Subcutaneous abdominal adipose tissue (tissue), 5 donors: ENCODE measurements at regions not wholly inside any gene's neighbourhood (a gene's known extent, or its start where the extent isn't known, plus 50 kb on each side); places are given as distances from the start of the nearest gene placed in this dataset.

Experiments used
- H3K27ac ChIP-seq: one replicate; pipeline ENCODE4 v1.7.0; 2013; ENCODE audit warnings: low read depth, mild to moderate bottlenecking, inconsistent platforms, low read length, moderate library complexity
- H3K27me3 ChIP-seq, 5 donors: one replicate each; pipeline ENCODE4 v1.7.0; 2013; ENCODE audit warnings: low read length in 5 of 5, inconsistent platforms in 1 of 5; ENCODE audit not compliant: control insufficient read depth in 5 of 5, insufficient read depth in 4 of 5
- H3K36me3 ChIP-seq, 5 donors: one replicate each; pipeline ENCODE4 v1.7.0; 2013; ENCODE audit warnings: low read length in 5 of 5; ENCODE audit not compliant: control insufficient read depth in 5 of 5, insufficient read depth in 5 of 5
- H3K4me1 ChIP-seq, 5 donors: one replicate each; pipeline ENCODE4 v1.7.0; 2013; ENCODE audit warnings: low read length in 5 of 5, mild to moderate bottlenecking in 3 of 5, moderate library complexity in 1 of 5; ENCODE audit not compliant: control insufficient read depth in 5 of 5, insufficient read depth in 5 of 5
- H3K4me3 ChIP-seq, 5 donors: one replicate each; pipeline ENCODE4 v1.7.0; 2013; ENCODE audit warnings: low read length in 5 of 5, low read depth in 1 of 5
- H3K9ac ChIP-seq, 5 donors: one replicate each; pipeline ENCODE4 v1.7.0; 2013; ENCODE audit warnings: low read length in 5 of 5, mild to moderate bottlenecking in 4 of 5, moderate library complexity in 3 of 5
- H3K9me3 ChIP-seq, 5 donors: one replicate each; pipeline ENCODE4 v1.7.0; 2013; ENCODE audit warnings: low read length in 5 of 5; ENCODE audit not compliant: control insufficient read depth in 5 of 5
- donor health status: healthy.
- donor health status: healthy.
- donor health status: healthy.
- donor health status: healthy.
- donor health status: healthy.

DNA sequence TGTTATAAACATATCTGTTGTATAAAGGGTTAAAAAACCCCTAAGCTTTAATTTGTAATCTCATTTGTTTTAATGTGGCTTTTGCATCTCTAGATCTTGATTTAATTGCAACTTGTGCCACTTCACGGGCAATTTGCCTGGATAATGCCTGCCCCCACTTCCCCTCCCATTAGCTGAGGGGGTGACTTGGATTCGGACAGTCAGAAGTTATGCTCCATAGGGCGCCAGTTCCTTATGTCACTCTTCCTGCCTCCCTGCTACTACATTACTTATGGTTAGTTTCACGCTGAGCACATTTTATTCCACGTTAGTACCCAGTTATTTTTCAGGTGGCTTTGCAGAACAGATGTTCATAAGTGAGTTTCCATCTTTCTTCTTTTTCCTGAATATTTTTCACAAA, 1015.2 kb upstream of the PHF14 start:
- Histone ChIP-seq H3K27ac (no peak overlapping the region), H3K9me3 (peaks cover 0 to 5% (median 3%) of the 10 kb centered on the region in 5 donors), H3K27me3 (peaks cover 0 to 4% (median 0%) of the 10 kb centered on the region in 5 donors), H3K9ac (no peak overlapping the region), H3K36me3 (no peaks in the 10 kb centered on the region), H3K4me1 (no peaks in the 10 kb centered on the region), H3K4me3 (no peak overlapping the region)

DNA sequence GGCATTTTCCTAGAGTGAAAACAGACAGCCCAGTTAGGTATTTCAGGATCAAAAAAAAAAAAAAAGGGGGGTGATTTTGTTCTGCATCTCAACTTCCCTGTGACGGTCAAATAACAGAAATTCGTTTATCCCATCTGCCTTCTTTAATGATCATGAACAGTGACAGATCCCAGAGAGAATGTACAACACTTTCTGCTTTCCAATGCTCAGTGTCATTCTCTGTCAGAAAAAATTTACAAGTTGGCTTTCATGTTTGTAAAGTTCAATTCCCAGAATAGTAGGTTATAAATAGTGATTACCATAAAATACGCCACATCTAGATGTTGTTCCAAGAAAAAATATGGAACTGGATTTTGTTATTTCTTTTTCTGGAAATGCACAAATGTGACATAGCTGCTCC, 1013.2 kb upstream of the PHF14 start:
- no peaks in the 10 kb centered on the region for H3K9me3 ChIP-seq
- no peaks in the 10 kb centered on the region for H3K36me3 ChIP-seq
- H3K9ac ChIP-seq = no peak overlapping the region
- no peak overlapping the region for H3K27ac ChIP-seq
- no peaks in the 10 kb centered on the region for H3K4me1 ChIP-seq
- peaks cover 0 to 4% (median 0%) of the 10 kb centered on the region in 5 donors for H3K27me3 ChIP-seq
- no peak overlapping the region for H3K4me3 ChIP-seq

DNA sequence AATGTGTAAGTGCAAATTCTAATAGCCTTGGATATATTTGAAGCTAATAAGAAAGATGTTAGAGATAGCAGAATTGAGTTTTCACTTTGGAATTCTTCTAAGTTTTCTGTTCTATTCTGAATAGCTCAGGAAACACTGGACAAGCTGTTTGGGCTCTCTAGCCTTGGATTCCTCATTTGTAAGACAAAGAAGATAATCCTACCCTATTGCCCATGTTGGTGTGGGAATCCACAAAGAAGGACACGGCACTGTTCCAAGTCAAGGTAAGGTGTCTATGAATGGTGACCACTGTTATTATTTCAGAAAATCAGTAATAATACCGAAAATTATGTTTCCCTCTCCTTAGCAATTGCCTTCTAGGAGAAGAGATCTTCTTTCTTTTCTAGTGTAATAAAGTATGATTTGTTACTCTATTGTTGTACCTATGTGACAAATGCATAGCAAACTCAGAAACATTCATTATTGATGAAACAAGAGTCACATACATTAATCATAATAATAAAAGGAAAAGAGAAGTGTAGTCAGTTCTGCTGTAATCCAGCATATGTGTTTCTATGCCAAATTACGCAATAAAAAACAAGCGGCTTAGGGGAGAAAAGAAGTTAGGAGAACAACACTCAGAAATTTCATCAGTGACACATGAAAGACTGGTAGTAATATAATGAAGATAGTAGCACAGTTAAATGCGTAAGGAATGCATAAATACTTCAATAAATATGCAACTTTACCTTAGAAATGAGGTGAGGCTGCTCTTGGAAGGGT, 1012.3 kb upstream of the PHF14 start:
- H3K27ac ChIP-seq = no peak overlapping the region
- H3K4me3 ChIP-seq = no peak overlapping the region
- H3K9ac ChIP-seq = no peak overlapping the region
- H3K9me3 ChIP-seq = no peaks in the 10 kb centered on the region
- no peaks in the 10 kb centered on the region for H3K36me3 ChIP-seq
- H3K27me3 ChIP-seq = peaks cover 0 to 4% (median 0%) of the 10 kb centered on the region in 5 donors
- H3K4me1 ChIP-seq = no peaks in the 10 kb centered on the region

DNA sequence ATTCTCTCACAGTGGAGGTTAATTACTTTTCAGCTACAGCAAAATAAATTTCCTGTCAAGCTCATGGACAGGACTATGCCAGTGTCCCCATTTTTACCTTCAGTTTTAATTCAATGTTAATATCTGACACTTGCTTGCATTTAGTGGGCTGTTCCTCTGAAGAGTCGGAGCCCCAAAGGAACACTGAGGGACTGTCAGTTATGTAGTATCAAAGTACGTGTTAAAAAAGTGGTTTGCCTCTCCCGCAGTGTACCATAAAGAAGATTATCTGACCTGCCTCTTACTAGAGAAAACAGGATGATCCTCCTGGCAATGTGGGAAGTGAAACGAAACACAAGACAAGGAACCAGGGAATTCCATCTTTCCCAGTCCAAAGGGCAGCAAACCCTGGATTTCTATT, 1010.9 kb upstream of the PHF14 start:
- no peaks in the 10 kb centered on the region for H3K36me3 ChIP-seq
- no peak overlapping the region for H3K4me3 ChIP-seq
- no peak overlapping the region for H3K9ac ChIP-seq
- peaks cover 0 to 4% (median 0%) of the 10 kb centered on the region in 5 donors for H3K27me3 ChIP-seq
- no peak overlapping the region for H3K27ac ChIP-seq
- no peaks in the 10 kb centered on the region for H3K9me3 ChIP-seq
- H3K4me1 ChIP-seq = no peaks in the 10 kb centered on the region

DNA sequence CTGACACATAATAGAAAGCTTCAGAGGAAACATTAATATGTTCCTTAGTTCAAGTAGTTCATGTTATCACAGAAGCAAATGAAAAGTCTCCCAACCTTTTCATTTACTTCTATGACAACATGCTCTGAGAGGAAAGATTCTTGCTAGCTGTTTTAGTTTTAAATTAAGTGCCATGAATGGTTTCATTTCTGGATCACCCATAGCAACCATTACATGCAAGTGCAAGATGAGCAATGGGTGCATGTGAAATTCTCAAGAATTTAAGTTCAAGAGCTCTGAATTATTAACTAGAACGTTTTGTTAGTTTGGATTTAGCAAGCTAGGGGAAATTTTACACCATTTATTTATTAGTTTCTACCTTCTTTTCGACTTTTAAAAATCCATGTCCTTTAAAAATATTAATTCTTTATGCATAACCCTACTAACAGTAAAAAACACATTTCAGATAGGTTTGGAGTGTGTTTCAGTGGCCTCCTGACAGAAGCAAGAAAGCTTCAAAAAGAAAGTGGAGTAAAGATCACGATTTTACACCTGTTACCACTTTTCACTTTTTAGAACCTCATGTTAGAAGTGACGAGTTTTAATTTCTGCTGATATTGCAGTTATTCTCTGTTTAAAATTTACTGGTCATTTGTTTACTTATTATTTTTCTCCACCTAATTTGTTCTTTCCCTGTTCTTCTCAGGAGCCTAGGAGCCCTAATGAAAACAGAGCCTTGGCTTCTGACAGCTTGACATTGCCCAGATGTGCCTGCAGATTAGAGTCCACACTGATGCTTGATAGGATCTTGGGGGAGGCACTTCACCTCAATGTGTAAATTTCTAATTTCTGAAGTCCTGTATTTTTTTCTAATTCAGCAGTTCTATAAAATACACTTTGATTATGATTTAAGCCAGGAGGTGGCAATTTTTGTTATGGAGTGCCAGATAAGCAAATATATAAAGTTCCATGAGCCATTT, 995.3 kb upstream of the PHF14 start:
- Histone ChIP-seq H3K9ac (no peak overlapping the region), H3K36me3 (no peaks in the 10 kb centered on the region), H3K4me3 (no peak overlapping the region), H3K27ac (no peak overlapping the region), H3K4me1 (no peaks in the 10 kb centered on the region), H3K27me3 (no peaks in the 10 kb centered on the region), H3K9me3 (no peaks in the 10 kb centered on the region)

DNA sequence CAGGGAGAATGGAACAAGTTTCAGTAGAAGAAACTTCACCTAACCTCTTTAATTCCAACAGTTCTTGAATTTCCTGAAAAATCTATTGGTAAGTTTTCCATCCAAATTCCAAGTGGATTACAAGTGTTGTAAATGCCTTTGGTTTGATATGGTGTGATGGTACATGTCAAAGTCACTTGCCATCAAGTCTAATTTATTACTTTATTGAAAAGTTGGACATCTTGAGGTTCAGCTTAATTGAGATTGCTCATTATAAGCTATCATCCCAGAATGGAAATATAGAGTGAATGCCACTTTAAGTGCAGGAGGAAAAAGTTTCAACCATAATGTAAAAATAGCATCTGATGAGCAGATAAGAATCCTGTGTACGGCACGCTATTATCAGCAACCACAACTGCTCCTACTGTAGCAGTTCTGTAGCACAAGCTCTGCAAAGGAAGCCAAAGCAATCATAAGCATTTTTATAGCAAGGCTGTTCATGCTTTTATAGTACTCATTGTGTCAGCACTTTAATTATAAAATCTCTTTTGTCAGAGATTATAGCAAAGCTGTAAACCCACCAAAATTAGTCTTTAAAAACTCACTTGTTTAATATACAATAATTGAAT, 991.8 kb upstream of the PHF14 start:
- Histone ChIP-seq H3K27ac (no peak overlapping the region), H3K9ac (no peak overlapping the region), H3K4me3 (no peak overlapping the region), H3K36me3 (no peaks in the 10 kb centered on the region), H3K27me3 (no peaks in the 10 kb centered on the region), H3K4me1 (no peaks in the 10 kb centered on the region), H3K9me3 (no peaks in the 10 kb centered on the region)

DNA sequence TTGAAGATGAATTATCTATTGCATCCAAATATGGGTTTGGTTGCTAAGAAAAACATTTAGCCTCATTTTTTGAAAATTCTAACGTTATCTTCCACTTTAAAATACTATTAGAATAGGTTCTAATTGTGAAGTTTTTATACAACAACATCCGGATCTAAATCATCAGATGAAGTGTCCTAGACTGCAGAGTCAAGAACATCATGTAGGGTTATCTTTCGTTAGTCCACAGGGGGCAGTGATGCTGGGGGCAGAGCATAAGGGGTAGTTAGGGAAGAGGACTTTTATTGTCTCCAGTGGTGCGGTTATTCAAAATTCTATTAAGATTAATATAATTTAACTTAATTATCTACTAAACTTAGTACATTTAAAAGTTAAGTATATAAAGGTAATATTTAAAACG, 990.6 kb upstream of the PHF14 start:
- H3K9me3 ChIP-seq = peaks cover 0 to 4% (median 0%) of the 10 kb centered on the region in 5 donors
- no peaks in the 10 kb centered on the region for H3K4me1 ChIP-seq
- H3K9ac ChIP-seq = no peak overlapping the region
- no peak overlapping the region for H3K4me3 ChIP-seq
- no peak overlapping the region for H3K27ac ChIP-seq
- H3K36me3 ChIP-seq = no peaks in the 10 kb centered on the region
- H3K27me3 ChIP-seq = no peaks in the 10 kb centered on the region

DNA sequence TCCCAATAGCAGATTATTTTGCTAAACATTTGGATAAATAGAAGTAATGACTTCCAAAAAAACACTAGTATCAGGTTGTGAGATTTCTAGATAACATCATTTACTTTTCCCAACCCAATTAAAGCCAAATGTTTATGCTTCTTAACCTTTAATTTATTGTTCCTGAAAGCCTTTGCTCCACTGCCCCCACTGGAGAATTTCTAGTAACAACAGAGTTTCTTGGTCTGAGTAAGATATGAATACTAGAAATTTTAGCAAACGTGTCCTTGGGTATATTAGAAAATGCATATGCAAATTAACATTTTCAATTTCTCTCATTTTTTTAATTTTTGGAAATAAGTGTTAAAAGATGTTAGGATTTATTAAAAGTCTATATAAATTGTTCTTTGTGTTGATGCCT, 958.0 kb upstream of the PHF14 start:
- H3K27ac ChIP-seq = no peak overlapping the region
- no peaks in the 10 kb centered on the region for H3K4me1 ChIP-seq
- H3K4me3 ChIP-seq = no peak overlapping the region
- H3K9me3 ChIP-seq = peaks cover 0 to 6% (median 0%) of the 10 kb centered on the region in 5 donors
- no peaks in the 10 kb centered on the region for H3K36me3 ChIP-seq
- no peak overlapping the region for H3K9ac ChIP-seq
- no peaks in the 10 kb centered on the region for H3K27me3 ChIP-seq

DNA sequence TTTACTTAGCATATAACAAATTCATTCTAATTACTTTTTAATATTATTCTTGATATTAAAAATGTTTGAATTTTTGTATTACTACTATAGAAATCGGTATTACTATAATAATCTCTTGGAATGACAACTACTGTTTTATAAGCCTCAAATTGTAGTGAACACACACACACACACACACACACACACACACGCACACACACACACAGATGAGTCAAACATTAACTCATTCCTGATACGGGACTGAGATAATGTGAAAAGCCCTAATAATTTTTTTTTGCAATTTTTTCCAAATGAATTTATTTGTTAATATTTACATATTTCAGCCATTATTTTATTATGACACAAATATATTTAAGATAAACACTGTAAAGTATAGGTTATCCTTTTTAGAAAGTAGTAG, 951.2 kb upstream of the PHF14 start:
- no peak overlapping the region for H3K9ac ChIP-seq
- no peak overlapping the region for H3K27ac ChIP-seq
- H3K36me3 ChIP-seq = no peaks in the 10 kb centered on the region
- H3K4me1 ChIP-seq = no peaks in the 10 kb centered on the region
- H3K4me3 ChIP-seq = no peak overlapping the region
- H3K27me3 ChIP-seq = no peaks in the 10 kb centered on the region
- no peaks in the 10 kb centered on the region for H3K9me3 ChIP-seq

DNA sequence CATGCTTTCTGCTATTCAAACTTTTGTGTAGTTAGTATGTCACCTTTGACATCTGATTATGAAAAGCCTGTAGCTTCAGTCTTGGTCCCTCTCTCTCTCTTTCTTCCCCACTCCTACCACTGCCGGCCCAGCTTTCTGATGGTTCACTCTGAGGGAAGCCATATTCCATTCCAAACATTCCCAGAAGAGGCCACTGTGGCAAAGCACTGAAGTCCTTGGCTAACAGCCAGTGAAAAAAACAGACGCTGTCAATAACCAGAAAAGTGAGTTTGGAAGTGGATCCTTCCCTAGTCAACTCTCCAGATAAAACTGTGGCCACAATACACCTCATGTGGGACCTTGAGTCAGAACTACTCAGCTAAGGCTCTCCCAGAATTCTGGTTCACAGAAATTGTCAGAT, 950.7 kb upstream of the PHF14 start:
- Histone ChIP-seq H3K27ac (no peak overlapping the region), H3K9me3 (no peaks in the 10 kb centered on the region), H3K27me3 (no peaks in the 10 kb centered on the region)

More for the DNA sequence above, 950.7 kb upstream of the PHF14 start:
- Histone ChIP-seq H3K36me3 (no peaks in the 10 kb centered on the region), H3K4me1 (no peaks in the 10 kb centered on the region), H3K4me3 (no peak overlapping the region), H3K9ac (no peak overlapping the region)
